IMR-90 (cell line): ENCODE measurements at regions not wholly inside any gene's neighbourhood (a gene's known extent, or its start where the extent isn't known, plus 50 kb on each side); places are given as distances from the start of the nearest gene placed in this dataset.
A peak's percentile ranks its signal among the peaks of the same experiment; 100 is the strongest.

Experiments
- ATAC-seq: fragments of 200-7000 bp; cut with Tn5 transposase; 2 replicates; pipeline ENCODE4 v1.9.1; 2020; ENCODE audit warnings: low read depth, mild to moderate bottlenecking, moderate library complexity
- BruUV-seq: library from RNA; stranded (reverse); fragments of 400-500 nt; replicated peaks from 2 replicates; lab custom pipeline; 2021; lab: Mats Ljungman, UMichigan
- CTCF ChIA-PET: fragments of 300-600 bp; formaldehyde crosslinking; extraction: SDS; loops from one replicate; lab custom pipeline; 2021; ENCODE audit warnings: antibody characterized with exemption; lab: Yijun Ruan, JAX
- POLR2A ChIA-PET: fragments of 300-600 bp; sonication (Branson Sonifier 250); formaldehyde crosslinking; loops from one replicate; lab custom pipeline; 2022; ENCODE audit warnings: antibody characterized with exemption; ENCODE audit not compliant: unreplicated experiment; lab: Charles Lee
- DNase-seq: peaks from one replicate; pipeline ENCODE4 v3.0.0; 2013
- H2AFZ ChIP-seq: replicated peaks from 2 replicates; pipeline ENCODE3; 2013; ENCODE audit warnings: low read length, mild to moderate bottlenecking; ENCODE audit not compliant: poor library complexity
- H2AK5ac ChIP-seq: 2 replicates; pipeline ENCODE4 v1.6.1; 2013; ENCODE audit warnings: low read depth, low read length, inconsistent platforms
- H2AK9ac ChIP-seq: replicated peaks from 2 replicates; pipeline ENCODE3; 2013; ENCODE audit warnings: mild to moderate bottlenecking, low read depth, low read length, moderate library complexity; ENCODE audit not compliant: poor library complexity
- H2BK120ac ChIP-seq: 2 replicates; pipeline ENCODE4 v1.6.1; 2013; ENCODE audit warnings: low read depth, low read length, inconsistent platforms
- H2BK15ac ChIP-seq: 3 replicates; pipeline ENCODE4 v1.6.1; 2013; ENCODE audit warnings: low read depth, low read length, inconsistent platforms
- H2BK20ac ChIP-seq: 2 replicates; pipeline ENCODE4 v1.6.1; 2013; ENCODE audit warnings: low read depth, mild to moderate bottlenecking, inconsistent platforms, low read length, moderate library complexity
- H2BK5ac ChIP-seq: 2 replicates; pipeline ENCODE4 v1.6.1; 2013; ENCODE audit warnings: mild to moderate bottlenecking, low read depth, low read length, inconsistent platforms; ENCODE audit not compliant: poor library complexity, severe bottlenecking
- H3K14ac ChIP-seq: replicated peaks from 2 replicates; pipeline ENCODE4 v1.6.1; 2013; ENCODE audit warnings: low read depth, low read length, inconsistent platforms
- H3K18ac ChIP-seq: 2 replicates; pipeline ENCODE4 v1.6.1; 2013; ENCODE audit warnings: low read depth, low read length, control low read depth
- H3K23ac ChIP-seq: 2 replicates; pipeline ENCODE4 v1.6.1; 2013; ENCODE audit warnings: low read depth, low read length, inconsistent platforms
- H3K27ac ChIP-seq: 2 replicates; pipeline ENCODE4 v1.5.1; 2013; ENCODE audit warnings: mild to moderate bottlenecking, control low read depth, low read length; ENCODE audit not compliant: insufficient read depth
- H3K27me3 ChIP-seq: 2 replicates; pipeline ENCODE4 v1.6.1; 2013; ENCODE audit warnings: low read length; ENCODE audit not compliant: control insufficient read depth, insufficient read depth
- H3K36me3 ChIP-seq: 2 replicates; pipeline ENCODE4 v1.6.1; 2013; ENCODE audit warnings: low read length, mixed read lengths; ENCODE audit not compliant: control insufficient read depth, insufficient read depth
- H3K4ac ChIP-seq: 2 replicates; pipeline ENCODE4 v1.6.1; 2013; ENCODE audit warnings: low read depth, low read length, inconsistent platforms
- H3K4me1 ChIP-seq: 2 replicates; pipeline ENCODE4 v1.6.1; 2013; ENCODE audit warnings: low read length, mixed read lengths; ENCODE audit not compliant: control insufficient read depth, insufficient read depth
- H3K4me2 ChIP-seq: 2 replicates; pipeline ENCODE4 v1.6.1; 2013; ENCODE audit warnings: low read depth, mild to moderate bottlenecking, control low read depth, low read length, moderate library complexity
- H3K4me3 ChIP-seq: 2 replicates; pipeline ENCODE4 v1.5.1; 2013; ENCODE audit warnings: low read depth, mild to moderate bottlenecking, control low read depth, low read length, moderate library complexity; ENCODE audit not compliant: insufficient read depth
- H3K56ac ChIP-seq: 2 replicates; pipeline ENCODE4 v1.6.1; 2013; ENCODE audit warnings: low read length, inconsistent platforms; ENCODE audit not compliant: insufficient read depth; ENCODE audit errors: extremely low read depth
- H3K79me1 ChIP-seq, 2 experiments: 2 replicates each; pipeline ENCODE4 v1.6.1; 2013; ENCODE audit warnings: low read length in 2 of 2, inconsistent platforms in 1 of 2, low read depth in 1 of 2
- H3K9ac ChIP-seq: 2 replicates; pipeline ENCODE4 v1.6.1; 2013; ENCODE audit warnings: low read depth, low read length, control low read depth
- H3K9me1 ChIP-seq: 2 replicates; pipeline ENCODE4 v1.6.1; 2013; ENCODE audit warnings: low read length, inconsistent platforms; ENCODE audit not compliant: insufficient read depth
- H3K9me3 ChIP-seq: 2 replicates; pipeline ENCODE4 v1.6.1; 2013; ENCODE audit warnings: low read length; ENCODE audit not compliant: control insufficient read depth, insufficient read depth
- H4K20me1 ChIP-seq: 2 replicates; pipeline ENCODE4 v1.6.1; 2013; ENCODE audit warnings: low read length, inconsistent platforms; ENCODE audit not compliant: insufficient read depth
- H4K5ac ChIP-seq: 2 replicates; pipeline ENCODE4 v1.6.1; 2013; ENCODE audit warnings: mild to moderate bottlenecking, low read depth, low read length, control low read depth
- H4K8ac ChIP-seq, 2 experiments: 2 replicates each; pipeline ENCODE4 v1.6.1; 2013; ENCODE audit warnings: low read depth in 2 of 2, low read length in 2 of 2, control low read depth in 1 of 2, inconsistent platforms in 1 of 2
- H4K91ac ChIP-seq: 2 replicates; pipeline ENCODE4 v1.6.1; 2013; ENCODE audit warnings: low read depth, low read length, inconsistent platforms; ENCODE audit not compliant: insufficient read depth
- BHLHE40 ChIP-seq: fragments of 150-350 bp; IDR thresholded peaks from 2 replicates; pipeline ENCODE4 v1.6.1; 2016; ENCODE audit warnings: mild to moderate bottlenecking, low read depth, low read length
- CEBPB ChIP-seq: IDR thresholded peaks from 2 replicates; pipeline ENCODE4 v1.6.1; 2012; ENCODE audit warnings: low read depth, low read length, improper control_type of control experiment
- MAFK ChIP-seq: IDR thresholded peaks from 2 replicates; pipeline ENCODE4 v1.6.1; 2012; ENCODE audit warnings: low read depth, low read length, improper control_type of control experiment
- MXI1 ChIP-seq: IDR thresholded peaks from 2 replicates; pipeline ENCODE4 v1.6.1; 2012; ENCODE audit warnings: low read depth, mild to moderate bottlenecking, low read length, moderate library complexity, borderline replicate concordance
- NFE2L2 ChIP-seq: fragments of 150-350 bp; IDR thresholded peaks from 2 replicates; pipeline ENCODE4 v1.6.1; 2016; ENCODE audit warnings: low read depth, mild to moderate bottlenecking, low read length
- RCOR1 ChIP-seq: IDR thresholded peaks from 2 replicates; pipeline ENCODE4 v1.6.1; 2012; ENCODE audit warnings: mild to moderate bottlenecking, low read length, improper control_type of control experiment; ENCODE audit not compliant: insufficient replicate concordance
- RFX5 ChIP-seq: IDR thresholded peaks from 2 replicates; pipeline ENCODE4 v1.8.0; 2012; ENCODE audit warnings: low read depth, mild to moderate bottlenecking, low read length, moderate library complexity
- SMC3 ChIP-seq: fragments of 150-350 bp; IDR thresholded peaks from 2 replicates; pipeline ENCODE4 v1.6.1; 2016; ENCODE audit warnings: low read depth, mild to moderate bottlenecking, antibody characterized with exemption, low read length, moderate library complexity
- WGBS, 2 experiments: methylation state at CpG; one replicate each; pipeline versions ENCODE4 v1.1.5 to v1.1.7; 2013; ENCODE audit warnings: missing lambda C conversion rate in 2 of 2; ENCODE audit not compliant: insufficient read length in 1 of 2; ENCODE audit errors: extremely low coverage in 2 of 2; 5-methylcytosine and 5-hydroxymethylcytosine counted together
- dilution Hi-C: fragments of 300-500 bp; cut with HindIII; formaldehyde crosslinking; loops from one replicate; pipeline ENCODE4 v1.14.3; 2018; ENCODE audit warnings: low sequenced_read_pairs; ENCODE audit not compliant: unreplicated experiment
- in situ Hi-C: fragments of 300-500 bp; cut with MboI; formaldehyde crosslinking; loops from 3 replicates; pipeline ENCODE4 v1.14.3; 2019; ENCODE audit warnings: low sequenced_read_pairs, inconsistent platforms, mixed read lengths
- intact Hi-C: fragments of 100-400 bp; cut with micrococcal nuclease; formaldehyde crosslinking; loops from 2 replicates; pipeline ENCODE4 v1.10.0; 2022
- TF ChIP-seq, protein P1 (sequence below): fragments of 150-350 bp; IDR thresholded peaks from 2 replicates; pipeline ENCODE4 v1.6.1; 2016; ENCODE audit warnings: low read depth, mild to moderate bottlenecking, low read length, moderate library complexity, borderline replicate concordance
- TF ChIP-seq, protein P2 (sequence below): conservative IDR thresholded peaks from 2 replicates; pipeline ENCODE4 v1.5.1; 2012; ENCODE audit warnings: mild to moderate bottlenecking, low read depth, low read length, improper control_type of control experiment

- H3K14ac ChIP-seq = no peak overlapping the region
- ChIA-PET CTCF (interaction anchor here (1.0 kb wide), 1 partner anchor 12 kb away, joined by 3 read pairs; no protein-coding TSS in a partner anchor), POLR2A (no interaction called here)
- no peak overlapping the region for H2AFZ ChIP-seq
- in situ Hi-C loops = no loop called here
- no peaks in the 10 kb centered on the region for H3K79me1 ChIP-seq
- no peak overlapping the region for H2BK15ac ChIP-seq
- H3K56ac ChIP-seq = no peak overlapping the region
- H2AK5ac ChIP-seq = no peak overlapping the region
- no peak overlapping the region for H2AK9ac ChIP-seq
- H3K4me2 ChIP-seq = peak overlapping the region; percentile 74; the same call in 1 of the 2 replicates
- no peak overlapping the region for H2BK5ac ChIP-seq
- H3K4me1 ChIP-seq = peaks cover 6% of the 10 kb centered on the region
- H3K27me3 ChIP-seq = no peaks in the 10 kb centered on the region; the same call in 1 of the 2 replicates
- H3K9me3 ChIP-seq = peaks cover 2% of the 10 kb centered on the region
- TF ChIP-seq MXI1 (no peak), CEBPB (no peak), RFX5 (no peak), MAFK (no peak), RCOR1 (no peak), SMC3 (no peak), NFE2L2 (no peak), BHLHE40 (no peak)
- TF ChIP-seq, protein P1, sequence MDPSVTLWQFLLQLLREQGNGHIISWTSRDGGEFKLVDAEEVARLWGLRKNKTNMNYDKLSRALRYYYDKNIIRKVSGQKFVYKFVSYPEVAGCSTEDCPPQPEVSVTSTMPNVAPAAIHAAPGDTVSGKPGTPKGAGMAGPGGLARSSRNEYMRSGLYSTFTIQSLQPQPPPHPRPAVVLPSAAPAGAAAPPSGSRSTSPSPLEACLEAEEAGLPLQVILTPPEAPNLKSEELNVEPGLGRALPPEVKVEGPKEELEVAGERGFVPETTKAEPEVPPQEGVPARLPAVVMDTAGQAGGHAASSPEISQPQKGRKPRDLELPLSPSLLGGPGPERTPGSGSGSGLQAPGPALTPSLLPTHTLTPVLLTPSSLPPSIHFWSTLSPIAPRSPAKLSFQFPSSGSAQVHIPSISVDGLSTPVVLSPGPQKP = no peak
- TF ChIP-seq, protein P2, sequence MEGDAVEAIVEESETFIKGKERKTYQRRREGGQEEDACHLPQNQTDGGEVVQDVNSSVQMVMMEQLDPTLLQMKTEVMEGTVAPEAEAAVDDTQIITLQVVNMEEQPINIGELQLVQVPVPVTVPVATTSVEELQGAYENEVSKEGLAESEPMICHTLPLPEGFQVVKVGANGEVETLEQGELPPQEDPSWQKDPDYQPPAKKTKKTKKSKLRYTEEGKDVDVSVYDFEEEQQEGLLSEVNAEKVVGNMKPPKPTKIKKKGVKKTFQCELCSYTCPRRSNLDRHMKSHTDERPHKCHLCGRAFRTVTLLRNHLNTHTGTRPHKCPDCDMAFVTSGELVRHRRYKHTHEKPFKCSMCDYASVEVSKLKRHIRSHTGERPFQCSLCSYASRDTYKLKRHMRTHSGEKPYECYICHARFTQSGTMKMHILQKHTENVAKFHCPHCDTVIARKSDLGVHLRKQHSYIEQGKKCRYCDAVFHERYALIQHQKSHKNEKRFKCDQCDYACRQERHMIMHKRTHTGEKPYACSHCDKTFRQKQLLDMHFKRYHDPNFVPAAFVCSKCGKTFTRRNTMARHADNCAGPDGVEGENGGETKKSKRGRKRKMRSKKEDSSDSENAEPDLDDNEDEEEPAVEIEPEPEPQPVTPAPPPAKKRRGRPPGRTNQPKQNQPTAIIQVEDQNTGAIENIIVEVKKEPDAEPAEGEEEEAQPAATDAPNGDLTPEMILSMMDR = no peak
- dilution Hi-C loops = no loop called here
- no peak overlapping the region for H3K27ac ChIP-seq
- H4K20me1 ChIP-seq = no peaks in the 10 kb centered on the region
- H3K18ac ChIP-seq = peak overlapping the region; percentile 47; the same call in 1 of the 2 replicates
- H3K4ac ChIP-seq = no peak overlapping the region
- no peak overlapping the region for H3K4me3 ChIP-seq
- no peak for DNase-seq
- H3K9me1 ChIP-seq = no peaks in the 10 kb centered on the region
- H4K91ac ChIP-seq = no peak overlapping the region
- no peak overlapping the region for H2BK20ac ChIP-seq
- WGBS, 2 experiments = no CpG with 5 or more reads among the region's 4 CpGs
- H3K9ac ChIP-seq = no peak overlapping the region
- intact Hi-C loops = loop anchor here (10.0 kb wide), 1 partner anchor 583 kb away; the partner anchor contains the start of gene TLE4
- no peak for ATAC-seq
- no peak overlapping the region for H4K8ac ChIP-seq
- H3K23ac ChIP-seq = no peak overlapping the region
- no TSS peak for BruUV-seq
- H2BK120ac ChIP-seq = no peak overlapping the region
- H4K5ac ChIP-seq = no peak overlapping the region
- H3K36me3 ChIP-seq = no peaks in the 10 kb centered on the region
Measured at GRCh38 chr9:80158131-80158530, 586.4 kb downstream of the TLE4 start.
